ENCODE measurements at regions not wholly inside any gene's neighbourhood (a gene's known extent, or its start where the extent isn't known, plus 50 kb on each side); places are given as distances from the start of the nearest gene placed in this dataset.

DNA sequence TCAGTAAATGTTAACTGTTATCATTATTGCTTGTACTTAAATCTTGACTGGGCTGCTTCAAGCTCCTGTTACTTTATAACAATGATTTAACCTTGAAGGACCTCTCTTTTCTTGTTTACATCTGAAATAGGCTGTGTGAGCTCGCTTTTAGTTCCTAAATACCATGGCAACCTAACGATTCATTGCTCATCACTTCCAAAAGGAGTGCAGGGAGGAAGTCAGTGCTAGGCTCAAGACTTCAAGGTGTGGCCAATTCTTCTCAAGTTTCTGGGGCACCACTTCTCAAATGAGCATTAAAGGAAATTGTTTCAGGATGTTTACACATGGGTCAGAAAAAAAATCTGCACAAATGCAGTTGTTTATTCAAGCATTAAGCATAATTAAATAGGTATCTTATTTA lies 284.2 kb downstream of the MTERF1 start:
- TF ChIP-seq EP300 (IDR thresholded peaks at IDR 0.05) = no peak
- TF ChIP-seq, protein P1, sequence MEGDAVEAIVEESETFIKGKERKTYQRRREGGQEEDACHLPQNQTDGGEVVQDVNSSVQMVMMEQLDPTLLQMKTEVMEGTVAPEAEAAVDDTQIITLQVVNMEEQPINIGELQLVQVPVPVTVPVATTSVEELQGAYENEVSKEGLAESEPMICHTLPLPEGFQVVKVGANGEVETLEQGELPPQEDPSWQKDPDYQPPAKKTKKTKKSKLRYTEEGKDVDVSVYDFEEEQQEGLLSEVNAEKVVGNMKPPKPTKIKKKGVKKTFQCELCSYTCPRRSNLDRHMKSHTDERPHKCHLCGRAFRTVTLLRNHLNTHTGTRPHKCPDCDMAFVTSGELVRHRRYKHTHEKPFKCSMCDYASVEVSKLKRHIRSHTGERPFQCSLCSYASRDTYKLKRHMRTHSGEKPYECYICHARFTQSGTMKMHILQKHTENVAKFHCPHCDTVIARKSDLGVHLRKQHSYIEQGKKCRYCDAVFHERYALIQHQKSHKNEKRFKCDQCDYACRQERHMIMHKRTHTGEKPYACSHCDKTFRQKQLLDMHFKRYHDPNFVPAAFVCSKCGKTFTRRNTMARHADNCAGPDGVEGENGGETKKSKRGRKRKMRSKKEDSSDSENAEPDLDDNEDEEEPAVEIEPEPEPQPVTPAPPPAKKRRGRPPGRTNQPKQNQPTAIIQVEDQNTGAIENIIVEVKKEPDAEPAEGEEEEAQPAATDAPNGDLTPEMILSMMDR (IDR thresholded peaks at IDR 0.05) = no peak

Measured in suprapubic skin (tissue), 3 donors.